Adipocyte (in vitro differentiated cells): ENCODE measurements at regions not wholly inside any gene's neighbourhood (a gene's known extent, or its start where the extent isn't known, plus 50 kb on each side); places are given as distances from the start of the nearest gene placed in this dataset.
"Not testable (repeated sequence)": the region's sequence is repeated elsewhere in the genome, so short reads cannot be mapped to it uniquely, and the experiment has no call there.

ENCODE experiments used
- DNase-seq: peaks from one replicate; pipeline ENCODE4 v3.0.0-alpha.2; 2015; ENCODE audit warnings: low read depth
- H3K27me3 ChIP-seq: replicated peaks from 2 replicates; pipeline ENCODE4 v1.7.0; 2013; ENCODE audit warnings: mild to moderate bottlenecking, low read length, moderate library complexity; ENCODE audit not compliant: control insufficient read depth, insufficient read depth
- H3K36me3 ChIP-seq: 2 replicates; pipeline ENCODE4 v1.7.0; 2013; ENCODE audit warnings: low read length, mild to moderate bottlenecking, moderate library complexity; ENCODE audit not compliant: control insufficient read depth, insufficient read depth, severe bottlenecking
- H3K4me1 ChIP-seq: 2 replicates; pipeline ENCODE4 v1.7.0; 2013; ENCODE audit warnings: mild to moderate bottlenecking, low read length, moderate library complexity; ENCODE audit not compliant: control insufficient read depth, insufficient read depth
- H3K4me3 ChIP-seq: 2 replicates; pipeline ENCODE4 v1.7.0; 2013; ENCODE audit warnings: mild to moderate bottlenecking, low read length, moderate library complexity
- H3K9ac ChIP-seq: 2 replicates; pipeline ENCODE4 v1.7.0; 2013; ENCODE audit warnings: mild to moderate bottlenecking, low read length, moderate library complexity
- H3K9me3 ChIP-seq: 2 replicates; pipeline ENCODE4 v1.7.0; 2013; ENCODE audit warnings: mild to moderate bottlenecking, low read length, moderate library complexity; ENCODE audit not compliant: control insufficient read depth

DNA sequence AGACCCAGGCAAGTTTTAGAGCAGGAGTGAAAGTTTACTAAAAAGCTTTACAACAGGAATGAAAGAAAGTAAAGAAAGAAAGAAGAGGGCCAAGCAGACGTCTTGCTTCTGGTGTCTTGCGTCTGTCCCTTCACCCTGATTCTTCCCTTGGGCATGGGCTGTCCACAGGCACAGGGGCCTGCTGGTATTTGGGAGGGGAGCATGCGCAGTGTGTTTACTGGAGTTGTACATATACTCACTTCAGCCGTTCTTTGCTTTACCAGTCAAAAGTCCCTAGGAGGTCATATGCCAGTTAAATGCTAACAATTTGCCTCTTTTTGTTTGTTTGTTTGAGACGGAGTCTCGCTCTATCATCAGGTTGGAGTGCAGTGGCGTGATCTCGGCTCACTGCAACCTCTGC is 875.9 kb downstream of the REEP3 start:
- Histone ChIP-seq H3K9ac (no peak overlapping the region), H3K4me3 (no peak overlapping the region), H3K27me3 (no peaks in the 10 kb centered on the region), H3K4me1 (peaks cover 31% of the 10 kb centered on the region), H3K36me3 (no peaks in the 10 kb centered on the region), H3K9me3 (no peaks in the 10 kb centered on the region)
- no peak for DNase-seq

DNA sequence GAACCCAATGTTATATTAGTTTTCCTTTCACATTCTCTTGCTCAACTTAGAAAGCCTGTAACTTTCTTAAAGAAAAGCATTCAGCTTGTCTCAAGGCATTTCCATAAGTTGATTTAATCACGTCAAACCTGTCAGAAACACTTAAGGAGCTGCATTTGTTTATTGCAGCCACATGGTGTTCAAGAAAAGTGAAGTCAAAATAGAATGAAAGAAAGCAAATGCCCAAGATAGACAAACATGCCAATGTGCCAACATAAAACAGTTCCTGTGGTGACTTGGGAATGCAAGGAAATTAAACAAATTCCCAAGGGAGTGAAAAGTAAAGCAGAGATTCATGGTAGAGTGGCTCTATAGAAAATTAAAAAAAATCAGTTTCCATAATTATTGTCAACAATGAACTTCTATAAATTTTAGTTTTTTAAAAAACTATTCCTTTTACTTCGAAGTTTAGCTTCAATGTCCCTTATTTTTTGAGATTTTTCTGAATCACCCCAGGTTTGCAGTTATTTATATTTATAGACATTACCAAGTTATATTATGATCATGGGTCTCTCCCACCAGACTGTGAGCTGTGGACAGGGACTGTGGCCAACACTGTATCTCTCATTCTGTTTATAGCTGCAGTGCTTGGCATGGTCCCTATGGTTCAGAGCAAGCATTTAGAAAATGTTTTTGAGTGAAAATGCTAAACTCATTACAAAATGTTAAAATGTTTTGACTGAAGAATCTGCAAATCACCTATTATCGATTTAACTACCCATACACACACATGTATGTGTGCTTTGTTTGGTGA is 887.4 kb downstream of the REEP3 start:
- H3K9me3 ChIP-seq: no peaks in the 10 kb centered on the region
- DNase-seq: peak; percentile 62
- H3K9ac ChIP-seq: no peak overlapping the region
- no peaks in the 10 kb centered on the region for H3K27me3 ChIP-seq
- peaks cover 7% of the 10 kb centered on the region for H3K4me1 ChIP-seq
- no peaks in the 10 kb centered on the region for H3K36me3 ChIP-seq
- no peak overlapping the region for H3K4me3 ChIP-seq

DNA sequence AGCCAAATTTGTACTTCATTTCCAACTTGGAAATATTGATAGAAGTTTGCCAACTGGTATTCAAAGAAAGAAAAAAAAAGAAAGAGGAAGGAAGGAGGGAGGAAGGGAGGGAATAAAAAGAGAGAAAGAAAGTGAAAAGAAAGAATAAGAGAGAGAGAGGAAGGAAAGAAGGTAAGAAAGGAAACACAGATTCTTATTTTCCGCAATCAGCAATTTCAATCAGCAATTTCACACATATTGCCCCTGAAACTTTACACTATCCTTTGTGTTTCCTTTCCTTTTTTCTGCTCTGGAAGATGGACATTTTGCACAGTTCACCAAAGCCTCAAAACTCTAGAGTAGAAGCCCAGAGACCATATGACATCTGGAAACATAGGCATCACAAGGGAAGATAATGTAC is 888.1 kb downstream of the REEP3 start:
- Histone ChIP-seq H3K4me3 (no peak overlapping the region), H3K4me1 (peaks cover 7% of the 10 kb centered on the region), H3K9ac (no peak overlapping the region), H3K9me3 (no peaks in the 10 kb centered on the region), H3K36me3 (no peaks in the 10 kb centered on the region), H3K27me3 (no peaks in the 10 kb centered on the region)
- DNase-seq: no peak

DNA sequence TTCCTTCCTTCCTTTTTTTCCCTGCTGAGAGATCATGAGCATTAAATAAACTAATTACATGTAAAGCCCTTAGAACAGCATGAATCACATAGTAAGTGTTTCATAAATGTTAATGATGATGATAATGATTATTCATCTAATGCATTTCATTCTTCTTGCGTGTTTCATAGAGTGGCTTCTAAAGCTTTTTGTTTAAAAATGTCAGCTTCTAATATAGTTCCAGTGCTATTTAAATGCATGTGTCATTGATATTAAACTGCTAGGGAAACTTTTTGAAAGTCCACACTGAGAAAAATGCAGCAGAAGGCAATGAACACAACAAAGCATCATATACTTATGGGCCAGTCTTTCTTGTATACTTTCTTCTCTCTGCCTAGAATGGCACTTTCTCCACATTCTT is 894.8 kb downstream of the REEP3 start:
- no peaks in the 10 kb centered on the region for H3K36me3 ChIP-seq
- H3K4me1 ChIP-seq: no peaks in the 10 kb centered on the region
- H3K4me3 ChIP-seq: no peak overlapping the region
- no peak for DNase-seq
- H3K9ac ChIP-seq: no peak overlapping the region
- no peaks in the 10 kb centered on the region for H3K9me3 ChIP-seq
- H3K27me3 ChIP-seq: no peaks in the 10 kb centered on the region

DNA sequence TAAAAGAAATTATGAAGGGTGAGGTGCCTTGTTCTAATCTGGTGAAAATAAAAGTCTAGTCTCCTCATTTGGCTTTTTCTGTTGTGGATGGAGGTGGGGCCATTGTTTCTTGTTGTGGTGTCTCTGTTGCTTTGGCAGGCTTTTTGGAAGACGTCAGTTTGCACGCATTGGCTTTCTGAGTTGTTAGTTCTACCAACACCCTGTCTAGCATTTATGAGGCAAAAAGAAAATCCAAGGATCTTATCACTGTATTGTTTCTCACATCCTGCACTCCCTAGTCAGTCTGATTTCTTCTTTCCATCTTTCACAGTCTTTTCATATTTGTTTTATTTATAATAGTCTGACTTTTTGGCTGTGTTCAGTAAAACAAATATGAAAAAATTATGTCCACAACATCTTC is 898.3 kb downstream of the REEP3 start:
- Histone ChIP-seq H3K4me1 (no peaks in the 10 kb centered on the region), H3K4me3 (no peak overlapping the region), H3K9ac (no peak overlapping the region), H3K36me3 (no peaks in the 10 kb centered on the region), H3K9me3 (no peaks in the 10 kb centered on the region), H3K27me3 (no peaks in the 10 kb centered on the region)
- DNase-seq: no peak

DNA sequence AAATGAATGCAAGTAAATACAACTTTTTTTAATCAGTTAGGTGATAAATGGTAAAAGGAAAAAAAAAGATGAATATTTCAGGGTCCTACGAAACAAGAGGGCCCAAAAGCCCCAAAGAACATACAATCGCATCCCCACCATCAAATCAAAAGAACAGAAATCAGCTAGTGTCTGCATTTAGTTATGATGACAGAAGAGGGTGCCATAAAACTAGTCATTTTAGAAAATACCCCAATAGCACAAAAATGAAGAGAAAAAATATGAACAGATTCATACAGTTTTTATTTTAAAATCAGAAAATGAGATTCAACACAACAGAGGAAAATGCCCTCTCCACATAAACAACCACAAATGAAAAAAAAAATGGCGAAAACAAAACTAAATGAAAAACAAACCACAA is 905.5 kb downstream of the REEP3 start:
- no peak for DNase-seq
- Histone ChIP-seq H3K36me3 (no peaks in the 10 kb centered on the region), H3K9ac (no peak overlapping the region), H3K4me3 (no peak overlapping the region), H3K4me1 (no peaks in the 10 kb centered on the region), H3K9me3 (no peaks in the 10 kb centered on the region), H3K27me3 (no peaks in the 10 kb centered on the region)

DNA sequence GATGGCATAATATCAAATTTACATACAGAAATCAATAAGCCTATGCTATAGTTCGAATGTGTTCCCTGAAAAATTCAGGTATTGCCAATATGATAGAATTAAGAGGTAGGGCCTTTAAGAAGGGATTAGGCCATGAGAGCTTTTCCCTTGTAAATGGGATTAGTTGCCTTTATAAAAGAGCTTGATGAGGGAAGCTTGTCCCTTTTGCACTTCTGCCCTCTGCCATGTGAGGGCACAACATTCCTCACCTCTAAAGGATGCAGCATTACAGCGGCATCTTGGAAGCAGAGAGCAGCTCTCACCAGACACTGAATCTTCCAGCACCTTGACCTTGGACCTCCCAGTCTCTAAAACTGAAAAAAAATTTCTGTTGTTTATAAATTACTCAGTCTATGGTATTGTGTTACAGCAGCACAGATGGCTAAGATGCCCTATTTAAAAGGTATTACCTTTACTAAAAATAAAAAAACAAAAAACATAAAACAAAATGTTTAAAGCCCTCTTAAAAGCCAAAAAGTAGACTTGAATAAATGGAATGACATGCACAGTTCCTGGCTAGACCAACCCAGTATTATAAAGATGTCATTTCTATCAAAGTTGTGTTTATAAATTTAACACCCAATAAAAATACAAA is 909.6 kb downstream of the REEP3 start:
- no peak for DNase-seq
- Histone ChIP-seq H3K9me3 (no peaks in the 10 kb centered on the region), H3K9ac (no peak overlapping the region), H3K4me3 (no peak overlapping the region), H3K36me3 (no peaks in the 10 kb centered on the region), H3K4me1 (no peaks in the 10 kb centered on the region), H3K27me3 (no peaks in the 10 kb centered on the region)

DNA sequence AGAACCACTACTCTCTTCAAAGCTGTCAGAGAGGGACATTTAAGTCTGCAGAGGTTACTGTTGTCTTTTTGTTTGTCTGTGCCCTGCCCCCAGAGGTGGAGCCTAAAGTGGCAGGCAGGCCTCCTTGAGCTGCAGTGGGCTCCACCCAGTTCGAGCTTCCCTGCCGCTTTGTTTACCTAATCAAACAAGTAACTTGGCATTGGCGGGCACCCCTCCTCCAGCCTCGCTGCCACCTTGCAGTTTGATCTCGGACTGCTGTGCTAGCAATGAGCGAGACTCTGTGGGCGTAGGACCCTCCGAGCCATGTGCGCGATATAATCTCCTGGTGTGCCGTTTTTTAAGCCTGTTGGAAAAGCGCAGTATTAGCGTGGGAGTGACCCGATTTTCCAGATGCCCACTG is 920.7 kb downstream of the REEP3 start:
- not testable (repeated sequence) for H3K36me3 ChIP-seq, H3K27me3 ChIP-seq, DNase-seq, H3K4me3 ChIP-seq, H3K4me1 ChIP-seq, H3K9me3 ChIP-seq, H3K9ac ChIP-seq

DNA sequence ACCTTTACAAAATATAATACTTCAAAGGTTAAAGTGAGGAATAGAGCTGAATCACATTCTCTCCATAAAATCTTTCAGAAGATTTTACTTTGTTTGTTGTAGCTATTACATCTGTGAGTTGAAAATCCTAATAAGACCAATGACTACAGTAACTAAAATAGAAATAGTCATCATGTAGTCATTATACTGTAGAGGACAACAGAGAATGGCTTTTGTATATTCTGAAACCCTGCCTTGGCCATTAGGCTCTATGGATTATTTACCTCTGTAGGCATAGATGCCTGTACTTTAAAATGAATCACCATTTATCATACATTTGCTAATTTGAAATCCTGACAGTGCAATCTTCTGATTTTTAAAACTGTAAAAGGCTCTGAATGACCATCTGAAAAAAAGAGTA is 923.0 kb downstream of the REEP3 start:
- Histone ChIP-seq H3K27me3 (no peaks in the 10 kb centered on the region), H3K9me3 (peaks cover 3% of the 10 kb centered on the region), H3K4me3 (no peak overlapping the region), H3K36me3 (no peaks in the 10 kb centered on the region), H3K4me1 (no peaks in the 10 kb centered on the region), H3K9ac (no peak overlapping the region)
- no peak for DNase-seq

DNA sequence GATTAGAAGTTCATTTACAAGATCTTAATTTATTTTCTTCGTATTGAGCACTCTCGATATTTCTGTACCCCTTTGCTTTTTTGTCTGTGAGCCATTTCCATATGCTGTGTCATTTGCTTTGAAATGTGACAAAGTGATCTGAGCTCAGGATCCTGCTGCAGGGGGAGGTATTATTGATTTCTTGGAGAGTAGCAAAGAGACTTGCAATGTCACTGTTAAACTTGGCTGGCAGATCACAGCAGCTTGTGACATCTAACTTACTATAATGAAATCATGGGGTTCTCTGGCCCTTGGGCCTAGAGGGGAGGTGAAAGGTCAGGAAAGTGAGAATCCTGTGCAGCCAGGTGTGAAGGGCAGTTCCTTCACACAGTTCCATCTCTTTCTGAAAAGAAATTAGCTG is 923.4 kb downstream of the REEP3 start:
- Histone ChIP-seq H3K36me3 (no peaks in the 10 kb centered on the region), H3K4me1 (no peaks in the 10 kb centered on the region), H3K4me3 (no peak overlapping the region), H3K9me3 (peaks cover 3% of the 10 kb centered on the region), H3K27me3 (no peaks in the 10 kb centered on the region), H3K9ac (no peak overlapping the region)
- DNase-seq: no peak

DNA sequence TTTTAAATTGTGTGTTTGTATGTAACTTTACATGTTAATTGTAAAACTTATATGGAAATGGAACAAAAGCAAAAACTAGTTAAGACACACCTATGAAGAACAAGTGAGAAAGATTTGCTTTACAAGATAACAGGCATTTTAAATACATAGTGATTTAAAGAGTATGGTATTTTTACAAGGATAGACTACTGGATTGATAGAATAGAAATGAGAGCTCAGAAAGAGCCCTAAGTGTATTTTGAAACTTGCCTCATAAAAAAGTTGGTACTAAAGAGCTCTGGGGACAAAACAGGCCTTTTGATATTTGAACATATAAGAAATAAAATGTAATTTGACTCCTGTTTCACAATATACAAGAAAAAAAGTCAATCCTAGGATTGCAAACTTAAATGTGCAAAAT is 928.4 kb downstream of the REEP3 start:
- no peaks in the 10 kb centered on the region for H3K27me3 ChIP-seq
- H3K4me1 ChIP-seq: no peaks in the 10 kb centered on the region
- no peak overlapping the region for H3K9ac ChIP-seq
- H3K4me3 ChIP-seq: no peak overlapping the region
- H3K9me3 ChIP-seq: peaks cover 14% of the 10 kb centered on the region
- no peak for DNase-seq
- no peaks in the 10 kb centered on the region for H3K36me3 ChIP-seq

DNA sequence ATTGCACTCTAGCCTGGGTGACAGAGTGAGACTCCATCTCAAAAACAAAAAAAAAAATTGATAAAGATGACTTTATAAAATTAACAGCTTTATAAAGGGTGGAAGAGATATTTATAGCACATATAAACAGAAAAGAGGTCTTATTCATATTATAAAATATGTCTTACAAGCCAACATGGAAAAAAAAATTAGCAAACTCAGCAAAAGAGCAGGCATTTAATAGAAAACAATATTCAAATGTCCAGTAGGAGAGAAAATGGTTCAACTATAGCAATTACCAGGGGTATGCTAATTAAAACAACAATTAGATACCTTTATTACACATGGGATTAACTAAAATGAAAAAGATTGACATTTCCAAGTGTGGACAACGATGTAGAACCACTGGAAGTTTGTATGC is 929.1 kb downstream of the REEP3 start:
- Histone ChIP-seq H3K9ac (no peak overlapping the region), H3K9me3 (peaks cover 14% of the 10 kb centered on the region), H3K36me3 (no peaks in the 10 kb centered on the region), H3K27me3 (no peaks in the 10 kb centered on the region), H3K4me1 (no peaks in the 10 kb centered on the region), H3K4me3 (no peak overlapping the region)
- DNase-seq: no peak
